Smooth muscle cell (in vitro differentiated cells): ENCODE measurements at regions not wholly inside any gene's neighbourhood (a gene's known extent, or its start where the extent isn't known, plus 50 kb on each side); places are given as distances from the start of the nearest gene placed in this dataset.

Experiments
- DNase-seq: peaks from one replicate; lab custom pipeline; 2025; ENCODE audit not compliant: unreplicated experiment; lab: John Stamatoyannopoulos, UW
- H2AFZ ChIP-seq: fragments of 200-600 bp; sonication (generic); 2 replicates; pipeline ENCODE4 v1.6.0; 2016; ENCODE audit warnings: antibody characterized with exemption, low read depth, mild to moderate bottlenecking
- H3F3A ChIP-seq: fragments of 200-600 bp; sonication (generic); 2 replicates; pipeline ENCODE4 v1.6.0; 2017; ENCODE audit warnings: antibody characterized with exemption, low read depth
- H3K27ac ChIP-seq: fragments of 200-600 bp; sonication (generic); 2 replicates; pipeline ENCODE4 v1.5.1; 2016; ENCODE audit warnings: low read depth, mild to moderate bottlenecking
- H3K27me3 ChIP-seq: fragments of 200-600 bp; sonication (generic); 2 replicates; pipeline ENCODE4 v1.6.1; 2016; ENCODE audit warnings: low read depth, mild to moderate bottlenecking
- H3K36me3 ChIP-seq: fragments of 200-600 bp; sonication (generic); 2 replicates; pipeline ENCODE4 v1.5.1; 2016; ENCODE audit warnings: low read depth
- H3K4me1 ChIP-seq: fragments of 200-600 bp; sonication (generic); 2 replicates; pipeline ENCODE4 v1.5.1; 2016; ENCODE audit warnings: low read depth
- H3K4me2 ChIP-seq: fragments of 200-600 bp; sonication (generic); 2 replicates; pipeline ENCODE4 v1.6.0; 2016; ENCODE audit warnings: mild to moderate bottlenecking
- H3K4me3 ChIP-seq: fragments of 200-600 bp; sonication (generic); 2 replicates; pipeline ENCODE4 v1.5.1; 2016; ENCODE audit warnings: mild to moderate bottlenecking
- H3K79me2 ChIP-seq: fragments of 200-600 bp; sonication (generic); 2 replicates; pipeline ENCODE4 v1.6.0; 2016; ENCODE audit warnings: low read depth, mild to moderate bottlenecking
- H3K9ac ChIP-seq: fragments of 200-600 bp; sonication (generic); 2 replicates; pipeline ENCODE4 v1.6.0; 2016; ENCODE audit warnings: low read depth
- H3K9me3 ChIP-seq: fragments of 200-600 bp; sonication (generic); replicated peaks from 2 replicates; pipeline ENCODE4 v1.5.1; 2016; ENCODE audit warnings: low read depth
- H4K20me1 ChIP-seq: fragments of 200-600 bp; sonication (generic); 2 replicates; pipeline ENCODE4 v1.6.0; 2016; ENCODE audit warnings: low read depth
- CTCF ChIP-seq: fragments of 200-600 bp; sonication (generic); IDR thresholded peaks from 2 replicates; pipeline ENCODE4 v1.5.1; 2017; ENCODE audit warnings: borderline replicate concordance, mild to moderate bottlenecking, antibody characterized with exemption; ENCODE audit not compliant: insufficient read depth, poor library complexity, severe bottlenecking
- WGBS: methylation state at CpG from one replicate; pipeline ENCODE4 v1.1.7; 2016; ENCODE audit warnings: low lambda C conversion rate; 5-methylcytosine and 5-hydroxymethylcytosine counted together

GRCh38 chr14:30283822-30284446, 275.0 kb upstream of the G2E3 start:
- Histone ChIP-seq H3K36me3 (no peaks in the 10 kb centered on the region), H3K27me3 (no peaks in the 10 kb centered on the region), H3K4me2 (no peak overlapping the region), H3K9ac (no peak overlapping the region), H3K4me3 (no peak overlapping the region), H3K4me1 (no peaks in the 10 kb centered on the region), H3K9me3 (no peaks in the 10 kb centered on the region), H3K79me2 (no peaks in the 10 kb centered on the region), H4K20me1 (no peaks in the 10 kb centered on the region), H3F3A (no peaks in the 10 kb centered on the region), H2AFZ (no peak overlapping the region), H3K27ac (no peak overlapping the region)
- DNase-seq, result no peak
- 33% methylated on average over 2 of the region's 2 CpGs for WGBS
- peak; percentile 59 for TF ChIP-seq CTCF

GRCh38 chr14:30284808-30285207, 274.1 kb upstream of the G2E3 start:
- no peak overlapping the region for H3K4me3 ChIP-seq
- no peaks in the 10 kb centered on the region for H3F3A ChIP-seq
- H3K36me3 ChIP-seq, result no peaks in the 10 kb centered on the region
- H2AFZ ChIP-seq, result no peak overlapping the region
- no peaks in the 10 kb centered on the region for H3K79me2 ChIP-seq
- H4K20me1 ChIP-seq, result no peaks in the 10 kb centered on the region
- no peaks in the 10 kb centered on the region for H3K9me3 ChIP-seq
- no peak for TF ChIP-seq CTCF
- WGBS, result 93% methylated on average over 4 of the region's 4 CpGs
- H3K9ac ChIP-seq, result no peak overlapping the region
- DNase-seq, result no peak
- H3K27me3 ChIP-seq, result no peaks in the 10 kb centered on the region
- no peak overlapping the region for H3K27ac ChIP-seq
- H3K4me2 ChIP-seq, result no peak overlapping the region
- H3K4me1 ChIP-seq, result no peaks in the 10 kb centered on the region

DNA sequence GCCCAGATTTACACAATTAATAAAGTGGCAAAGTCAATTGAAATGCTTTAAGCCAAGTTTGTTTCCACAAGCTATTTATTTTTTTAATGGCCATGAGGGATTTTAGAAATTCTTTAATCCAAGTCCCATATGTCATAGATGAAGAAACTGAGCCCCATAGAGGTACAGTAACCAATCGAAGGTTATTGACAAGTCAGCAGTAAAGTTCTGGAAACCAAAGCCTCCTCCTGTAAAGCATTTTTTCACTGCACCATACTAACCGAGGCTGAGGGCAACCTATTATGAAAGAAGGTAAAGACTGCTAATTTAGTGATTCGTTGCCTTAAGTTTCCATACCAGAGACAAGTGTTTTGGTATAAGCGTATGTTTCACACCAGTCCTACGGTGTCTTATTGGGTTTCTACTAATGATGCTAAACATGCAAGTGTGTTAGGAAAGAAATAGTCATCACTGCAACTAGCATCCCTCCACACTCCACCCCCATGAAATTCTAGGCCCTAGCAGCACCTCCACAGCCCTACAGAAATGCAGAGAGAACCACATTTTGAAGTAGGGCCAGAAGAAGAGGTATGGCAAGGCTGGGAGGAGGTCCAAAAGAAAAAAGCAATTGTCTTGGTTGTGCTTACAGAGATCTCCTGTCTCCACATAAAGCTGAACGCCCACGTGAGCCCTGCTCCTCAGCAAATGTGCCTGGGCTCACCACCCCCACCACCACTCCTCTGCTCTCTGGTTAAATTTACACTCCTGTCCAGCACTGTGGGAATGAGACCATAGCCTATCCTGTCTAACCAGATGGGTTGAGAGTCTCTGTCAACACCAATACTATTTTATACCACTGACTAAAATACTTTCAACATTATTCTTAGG, 271.1 kb upstream of the G2E3 start:
- Histone ChIP-seq H3F3A (no peaks in the 10 kb centered on the region), H3K27me3 (no peaks in the 10 kb centered on the region), H3K4me3 (no peak overlapping the region), H3K4me2 (no peak overlapping the region), H2AFZ (no peak overlapping the region), H3K9me3 (no peaks in the 10 kb centered on the region), H4K20me1 (no peaks in the 10 kb centered on the region), H3K27ac (no peak overlapping the region), H3K36me3 (no peaks in the 10 kb centered on the region), H3K4me1 (no peaks in the 10 kb centered on the region), H3K79me2 (no peaks in the 10 kb centered on the region), H3K9ac (no peak overlapping the region)
- no peak for TF ChIP-seq CTCF
- WGBS, result 90% methylated on average over 7 of the region's 7 CpGs
- no peak for DNase-seq

DNA sequence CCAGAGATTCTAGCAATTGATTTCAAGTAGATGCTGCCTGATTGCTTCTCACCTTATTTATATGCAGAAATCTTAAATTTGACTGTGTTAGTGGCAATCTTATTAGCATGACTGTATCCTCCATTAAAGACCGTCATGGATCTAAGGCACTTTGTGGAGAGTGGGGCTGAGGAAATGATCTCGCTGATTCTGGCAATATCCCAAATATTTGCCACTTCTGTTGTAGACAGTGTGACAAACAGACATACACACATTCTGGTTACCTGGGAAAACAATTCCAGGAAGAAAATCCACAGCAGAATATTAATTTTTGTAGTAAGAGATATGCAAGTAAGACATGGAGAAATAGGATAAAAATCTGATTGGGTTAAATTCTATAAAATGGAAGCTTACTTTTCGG, 269.0 kb upstream of the G2E3 start:
- no peaks in the 10 kb centered on the region for H3K79me2 ChIP-seq
- H4K20me1 ChIP-seq, result no peaks in the 10 kb centered on the region
- no peaks in the 10 kb centered on the region for H3F3A ChIP-seq
- H3K9ac ChIP-seq, result no peak overlapping the region
- TF ChIP-seq CTCF, result no peak
- no peaks in the 10 kb centered on the region for H3K27me3 ChIP-seq
- H3K9me3 ChIP-seq, result no peaks in the 10 kb centered on the region
- WGBS, result 77% methylated on average over 3 of the region's 3 CpGs
- H3K36me3 ChIP-seq, result no peaks in the 10 kb centered on the region
- H3K4me1 ChIP-seq, result no peaks in the 10 kb centered on the region
- H3K4me3 ChIP-seq, result no peak overlapping the region
- H3K27ac ChIP-seq, result no peak overlapping the region
- H3K4me2 ChIP-seq, result no peak overlapping the region
- no peak overlapping the region for H2AFZ ChIP-seq
- no peak for DNase-seq
